ENCODE measurements at regions not wholly inside any gene's neighbourhood (a gene's known extent, or its start where the extent isn't known, plus 50 kb on each side); places are given as distances from the start of the nearest gene placed in this dataset.

DNA sequence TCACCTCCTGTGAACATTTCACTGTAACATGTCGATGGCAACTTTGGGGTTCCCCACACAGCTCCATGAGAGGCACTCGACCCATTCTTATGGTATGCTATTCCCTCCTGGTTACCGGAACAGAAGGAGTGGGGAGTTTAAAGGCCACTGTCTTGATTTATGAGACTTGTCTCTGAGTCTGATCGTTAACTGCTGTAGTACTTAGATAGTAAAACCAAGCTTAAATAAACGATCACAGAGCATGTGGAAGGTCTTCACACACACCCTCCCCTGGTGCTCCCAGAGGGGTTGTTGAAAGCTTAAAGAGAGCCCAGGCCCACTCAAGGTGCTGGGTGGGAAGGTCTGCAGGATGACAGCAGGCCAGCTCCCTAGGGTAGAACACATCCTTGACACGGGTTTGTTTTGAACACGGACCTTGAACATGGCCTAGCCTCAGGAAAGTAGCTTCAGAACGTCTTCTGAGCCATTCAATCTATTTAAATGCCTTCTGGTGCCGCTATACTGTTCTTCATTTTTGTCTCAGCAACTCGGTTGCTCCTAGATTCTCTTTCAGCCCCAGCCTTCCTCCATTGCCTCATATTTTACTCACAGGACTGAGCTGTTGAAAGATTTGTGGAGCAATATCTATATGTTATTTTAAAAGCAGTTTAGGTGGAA is 335.3 kb downstream of the FGFR2 start:
- Histone ChIP-seq H2AFZ (no peak overlapping the region), H3K27me3 (ENCODE audit: control insufficient read depth, insufficient read depth, low read length) (no peaks in the 10 kb centered on the region), H3K9ac (no peak overlapping the region), H3K79me2 (no peaks in the 10 kb centered on the region), H3K4me3 (ENCODE audit: low read depth, low read length) (no peak overlapping the region), H3K27ac (no peak overlapping the region), H3K4me2 (ENCODE audit: low read length) (no peak overlapping the region), H3K36me3 (ENCODE audit: control insufficient read depth, insufficient read depth, low read length) (no peaks in the 10 kb centered on the region), H3K9me3 (ENCODE audit: control insufficient read depth, low read length) (no peaks in the 10 kb centered on the region), H3K4me1 (no peaks in the 10 kb centered on the region)
- no peak for TF ChIP-seq CTCF (IDR thresholded peaks at IDR 0.05)

DNA sequence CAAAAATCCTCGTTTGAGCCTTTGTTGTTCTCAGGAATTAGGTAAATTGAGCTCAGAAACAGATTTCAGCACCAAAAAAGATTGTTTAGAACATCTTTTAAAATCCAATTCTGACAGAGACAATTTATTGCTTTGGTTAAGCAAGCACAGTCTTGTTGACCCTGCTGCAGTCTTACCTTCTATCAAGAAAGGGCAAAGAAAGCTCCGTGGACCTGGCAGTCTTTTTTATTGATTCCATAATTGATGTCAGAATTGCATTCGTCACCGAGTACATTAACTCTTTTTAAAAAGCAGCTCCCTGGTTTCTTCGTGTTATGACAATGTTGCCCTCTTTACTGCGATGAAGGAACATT is 334.8 kb downstream of the FGFR2 start:
- Histone ChIP-seq H3K27me3 (ENCODE audit: control insufficient read depth, insufficient read depth, low read length) (no peaks in the 10 kb centered on the region), H3K27ac (no peak overlapping the region), H3K36me3 (ENCODE audit: control insufficient read depth, insufficient read depth, low read length) (no peaks in the 10 kb centered on the region), H3K79me2 (no peaks in the 10 kb centered on the region), H3K9me3 (ENCODE audit: control insufficient read depth, low read length) (no peaks in the 10 kb centered on the region), H3K4me3 (ENCODE audit: low read depth, low read length) (no peak overlapping the region), H3K4me2 (ENCODE audit: low read length) (no peak overlapping the region), H2AFZ (no peak overlapping the region), H3K9ac (no peak overlapping the region), H3K4me1 (no peaks in the 10 kb centered on the region)
- TF ChIP-seq CTCF (IDR thresholded peaks at IDR 0.05), result no peak

GRCh38 chr10:121265360-121266123 is 332.7 kb downstream of the FGFR2 start:
- Histone ChIP-seq H3K27ac (no peak overlapping the region), H3K4me3 (ENCODE audit: low read depth, low read length) (no peak overlapping the region), H3K79me2 (no peaks in the 10 kb centered on the region)

DNA sequence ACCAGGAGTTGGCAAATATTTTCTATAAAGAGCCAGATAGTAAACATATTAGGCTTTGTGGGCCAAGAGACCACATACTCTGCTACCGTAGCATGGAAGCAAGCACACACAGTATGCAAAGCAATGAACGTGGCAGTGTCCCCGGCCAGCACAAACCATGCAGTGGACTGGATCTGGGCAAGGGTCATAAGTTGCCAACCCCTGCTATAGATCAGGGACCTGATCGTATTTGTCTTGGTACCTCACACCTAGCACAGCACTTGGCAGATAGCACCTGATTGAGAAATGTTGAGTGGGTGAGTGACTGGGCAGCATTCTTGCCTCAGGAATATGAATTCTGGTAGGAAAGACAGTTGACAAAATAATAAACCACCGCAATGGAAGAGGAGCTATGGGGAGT is 331.9 kb downstream of the FGFR2 start:
- H3K27me3 ChIP-seq (ENCODE audit: control insufficient read depth, insufficient read depth, low read length), result no peaks in the 10 kb centered on the region
- no peaks in the 10 kb centered on the region for H3K79me2 ChIP-seq
- no peak overlapping the region for H3K4me2 ChIP-seq (ENCODE audit: low read length)
- H3K4me3 ChIP-seq (ENCODE audit: low read depth, low read length), result no peak overlapping the region
- no peak overlapping the region for H2AFZ ChIP-seq
- no peaks in the 10 kb centered on the region for H3K36me3 ChIP-seq (ENCODE audit: control insufficient read depth, insufficient read depth, low read length)
- H3K9ac ChIP-seq, result no peak overlapping the region
- H3K4me1 ChIP-seq, result no peaks in the 10 kb centered on the region
- H3K27ac ChIP-seq, result no peak overlapping the region
- TF ChIP-seq CTCF (IDR thresholded peaks at IDR 0.05), result no peak
- H3K9me3 ChIP-seq (ENCODE audit: control insufficient read depth, low read length), result no peaks in the 10 kb centered on the region

More at GRCh38 chr10:121265360-121266123, 332.7 kb downstream of the FGFR2 start:
- Histone ChIP-seq H3K4me1 (no peaks in the 10 kb centered on the region), H3K36me3 (ENCODE audit: control insufficient read depth, insufficient read depth, low read length) (no peaks in the 10 kb centered on the region), H2AFZ (no peak overlapping the region), H3K9me3 (ENCODE audit: control insufficient read depth, low read length) (no peaks in the 10 kb centered on the region), H3K9ac (no peak overlapping the region), H3K27me3 (ENCODE audit: control insufficient read depth, insufficient read depth, low read length) (no peaks in the 10 kb centered on the region), H3K4me2 (ENCODE audit: low read length) (no peak overlapping the region)
- no peak for TF ChIP-seq CTCF (IDR thresholded peaks at IDR 0.05)
